ENCODE measurements at regions not wholly inside any gene's neighbourhood (a gene's known extent, or its start where the extent isn't known, plus 50 kb on each side); places are given as distances from the start of the nearest gene placed in this dataset.

DNA sequence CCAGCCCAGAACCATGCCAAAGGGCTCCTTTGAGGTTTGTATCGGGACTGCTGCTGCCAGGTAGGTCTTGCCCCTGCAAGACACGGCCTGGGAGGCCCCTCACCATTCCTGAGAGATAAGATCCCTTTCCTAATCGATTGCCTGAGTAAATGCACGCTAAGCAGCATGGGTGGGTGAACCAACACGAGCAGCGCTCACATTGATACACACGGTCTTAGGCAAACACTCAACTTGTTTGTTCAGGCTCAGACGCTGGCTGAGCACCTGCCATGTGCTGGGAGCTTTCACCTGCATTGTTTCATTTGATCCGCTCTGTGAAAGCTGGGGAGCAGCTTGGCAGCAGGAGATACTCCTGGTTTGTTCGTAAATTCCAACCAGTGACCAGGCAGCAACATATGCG, 76.9 kb upstream of the NEURL1B start:
- RAD21 ChIA-PET (ENCODE audit: unreplicated experiment), result no interaction called here
- no peak overlapping the region for H3K4me2 ChIP-seq (ENCODE audit: control insufficient read depth, insufficient read depth)
- TF ChIP-seq, protein P1, sequence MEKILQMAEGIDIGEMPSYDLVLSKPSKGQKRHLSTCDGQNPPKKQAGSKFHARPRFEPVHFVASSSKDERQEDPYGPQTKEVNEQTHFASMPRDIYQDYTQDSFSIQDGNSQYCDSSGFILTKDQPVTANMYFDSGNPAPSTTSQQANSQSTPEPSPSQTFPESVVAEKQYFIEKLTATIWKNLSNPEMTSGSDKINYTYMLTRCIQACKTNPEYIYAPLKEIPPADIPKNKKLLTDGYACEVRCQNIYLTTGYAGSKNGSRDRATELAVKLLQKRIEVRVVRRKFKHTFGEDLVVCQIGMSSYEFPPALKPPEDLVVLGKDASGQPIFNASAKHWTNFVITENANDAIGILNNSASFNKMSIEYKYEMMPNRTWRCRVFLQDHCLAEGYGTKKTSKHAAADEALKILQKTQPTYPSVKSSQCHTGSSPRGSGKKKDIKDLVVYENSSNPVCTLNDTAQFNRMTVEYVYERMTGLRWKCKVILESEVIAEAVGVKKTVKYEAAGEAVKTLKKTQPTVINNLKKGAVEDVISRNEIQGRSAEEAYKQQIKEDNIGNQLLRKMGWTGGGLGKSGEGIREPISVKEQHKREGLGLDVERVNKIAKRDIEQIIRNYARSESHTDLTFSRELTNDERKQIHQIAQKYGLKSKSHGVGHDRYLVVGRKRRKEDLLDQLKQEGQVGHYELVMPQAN (conservative IDR thresholded peaks at IDR 0.05), result no peak
- TF ChIP-seq RUNX3 (IDR thresholded peaks at IDR 0.05; ENCODE audit: low read length) (no peak), NR2C2 (IDR thresholded peaks at IDR 0.05; ENCODE audit: borderline replicate concordance, control insufficient read depth, insufficient read length, low read depth) (no peak), CBX3 (IDR thresholded peaks at IDR 0.05; ENCODE audit: borderline replicate concordance, low read depth) (no peak), SREBF2 (IDR thresholded peaks at IDR 0.05; ENCODE audit: low read length) (no peak), EED (IDR thresholded peaks at IDR 0.05; ENCODE audit: low read depth) (no peak), RB1 (IDR thresholded peaks at IDR 0.05; ENCODE audit: borderline replicate concordance) (no peak)
- H3K9me3 ChIP-seq (replicated peaks; ENCODE audit: control insufficient read depth, insufficient read depth, low read length), result no peaks in the 10 kb centered on the region
- no peak overlapping the region for H3K9ac ChIP-seq (ENCODE audit: control insufficient read depth, insufficient read depth, low read length)
- 26% methylated on average over 11 of the region's 11 CpGs for WGBS (ENCODE audit: insufficient coverage, insufficient replicate concordance, low lambda C conversion rate, missing lambda C conversion rate)
- H3K79me2 ChIP-seq (ENCODE audit: control insufficient read depth, insufficient read depth, low read length), result no peaks in the 10 kb centered on the region
- no peak overlapping the region for H3K27ac ChIP-seq (ENCODE audit: control insufficient read depth, insufficient read depth)
- no peaks in the 10 kb centered on the region for H3K36me3 ChIP-seq (ENCODE audit: control insufficient read depth in 2 of 2, insufficient read depth in 2 of 2, low read length in 1 of 2)
- H2AFZ ChIP-seq (ENCODE audit: control insufficient read depth, low read depth, low read length), result no peak overlapping the region
- intact Hi-C loops (cut with micrococcal nuclease; ENCODE audit: unreplicated experiment) (no loop called here), in situ Hi-C loops (cut with MboI) (no loop called here)
- POLR2A ChIA-PET, result no interaction called here
- ATAC-seq (no peak), DNase-seq (ENCODE audit: low read depth, low spot score) (no peak), FAIRE-seq (no peak)
- CTCF ChIA-PET, result no interaction called here
- H3K4me3 ChIP-seq, result no peak overlapping the region
- BruUV-seq (replicated peaks), result no TSS peak
- H4K20me1 ChIP-seq (ENCODE audit: control insufficient read depth, insufficient read depth), result no peaks in the 10 kb centered on the region
- SMC1A ChIA-PET (ENCODE audit: uncharacterized antibody, unreplicated experiment), result no interaction called here
- H3K27me3 ChIP-seq (replicated peaks in 1 of 2; ENCODE audit: control insufficient read depth in 2 of 2, insufficient read depth in 2 of 2, low read length in 1 of 2), result peaks cover 12 to 15% of the 10 kb centered on the region in 2 experiments
- no peaks in the 10 kb centered on the region for H3K4me1 ChIP-seq (ENCODE audit: control insufficient read depth, insufficient read depth, low read length)

DNA sequence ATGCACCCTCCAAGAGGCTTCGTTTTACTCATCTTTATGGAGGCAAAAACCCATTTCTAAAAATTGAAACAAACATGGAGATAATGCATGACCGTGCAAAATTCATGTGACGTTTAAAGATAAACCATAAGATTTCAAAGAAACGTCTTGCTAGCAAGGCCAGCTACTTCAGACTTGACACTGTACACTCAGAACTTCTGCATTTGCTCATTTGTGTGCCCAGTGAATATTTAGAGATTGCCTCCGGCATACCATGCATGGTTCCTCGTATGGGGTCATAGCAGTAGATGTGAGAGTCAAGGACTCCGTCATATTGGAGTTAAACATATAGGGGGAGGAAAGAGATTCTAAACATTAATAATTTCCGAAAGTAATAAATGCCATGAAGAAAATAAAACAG, 78.6 kb upstream of the NEURL1B start:
- Histone ChIP-seq H3K4me2 (ENCODE audit: control insufficient read depth, insufficient read depth) (no peak overlapping the region), H3K36me3 (ENCODE audit: control insufficient read depth in 2 of 2, insufficient read depth in 2 of 2, low read length in 1 of 2) (no peaks in the 10 kb centered on the region), H3K4me1 (ENCODE audit: control insufficient read depth, insufficient read depth, low read length) (no peaks in the 10 kb centered on the region), H3K27me3 (replicated peaks in 1 of 2; ENCODE audit: control insufficient read depth in 2 of 2, insufficient read depth in 2 of 2, low read length in 1 of 2) (peaks cover 14 to 15% of the 10 kb centered on the region in 2 experiments), H2AFZ (ENCODE audit: control insufficient read depth, low read depth, low read length) (no peak overlapping the region), H3K79me2 (ENCODE audit: control insufficient read depth, insufficient read depth, low read length) (no peaks in the 10 kb centered on the region), H3K27ac (ENCODE audit: control insufficient read depth, insufficient read depth) (no peak overlapping the region), H4K20me1 (ENCODE audit: control insufficient read depth, insufficient read depth) (no peaks in the 10 kb centered on the region), H3K4me3 (no peak overlapping the region), H3K9ac (ENCODE audit: control insufficient read depth, insufficient read depth, low read length) (no peak overlapping the region), H3K9me3 (replicated peaks; ENCODE audit: control insufficient read depth, insufficient read depth, low read length) (no peaks in the 10 kb centered on the region)
- SMC1A ChIA-PET (ENCODE audit: uncharacterized antibody, unreplicated experiment), result no interaction called here
- POLR2A ChIA-PET, result no interaction called here
- DNase-seq (ENCODE audit: low read depth, low spot score), result no peak
- FAIRE-seq, result no peak
- no TSS peak for BruUV-seq (replicated peaks)
- TF ChIP-seq ETV6 (conservative IDR thresholded peaks at IDR 0.05 in 1 of 2, IDR thresholded peaks at IDR 0.05 in 1 of 2; ENCODE audit: borderline replicate concordance in 1 of 2, low read depth in 1 of 2) (no peak), IRF4 (IDR thresholded peaks at IDR 0.05; ENCODE audit: low read depth, low read length) (no peak), NFYA (IDR thresholded peaks at IDR 0.05; ENCODE audit: borderline replicate concordance, low read depth, low read length) (no peak), MYB (IDR thresholded peaks at IDR 0.05; ENCODE audit: borderline replicate concordance, low read depth, low read length) (no peak), SREBF2 (IDR thresholded peaks at IDR 0.05; ENCODE audit: low read length) (no peak)
- TF ChIP-seq, protein P2, sequence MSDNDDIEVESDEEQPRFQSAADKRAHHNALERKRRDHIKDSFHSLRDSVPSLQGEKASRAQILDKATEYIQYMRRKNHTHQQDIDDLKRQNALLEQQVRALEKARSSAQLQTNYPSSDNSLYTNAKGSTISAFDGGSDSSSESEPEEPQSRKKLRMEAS (IDR thresholded peaks at IDR 0.05; ENCODE audit: low read depth, low read length), result no peak
- ATAC-seq, result no peak
- CTCF ChIA-PET, result no interaction called here
- in situ Hi-C loops (cut with MboI) (no loop called here), intact Hi-C loops (cut with micrococcal nuclease; ENCODE audit: unreplicated experiment) (no loop called here)
- RAD21 ChIA-PET (ENCODE audit: unreplicated experiment), result no interaction called here
- WGBS (ENCODE audit: insufficient coverage, insufficient replicate concordance, low lambda C conversion rate, missing lambda C conversion rate), result 16% methylated on average over 8 of the region's 8 CpGs

All from GM12878 (cell line).